ENCODE measurements at regions not wholly inside any gene's neighbourhood (a gene's known extent, or its start where the extent isn't known, plus 50 kb on each side); places are given as distances from the start of the nearest gene placed in this dataset.
"Not testable (repeated sequence)": the region's sequence is repeated elsewhere in the genome, so short reads cannot be mapped to it uniquely, and the experiment has no call there.

DNA sequence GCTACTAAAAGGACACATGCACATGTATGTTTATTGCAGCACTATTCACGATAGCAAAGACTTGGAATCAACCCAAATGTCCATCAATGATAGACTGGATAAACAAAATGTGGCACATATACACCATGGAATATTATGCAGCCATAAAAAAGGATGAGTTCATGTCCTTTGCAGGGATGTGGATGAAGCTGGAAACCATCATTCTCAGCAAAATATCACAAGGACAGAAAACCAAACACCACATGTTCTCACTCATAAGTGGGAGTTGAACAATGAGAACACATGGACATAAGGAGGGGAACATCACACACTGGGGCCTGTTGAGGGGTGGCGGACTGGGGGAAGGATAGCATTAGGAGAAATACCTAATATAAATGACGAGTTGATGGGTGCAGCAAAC is 168.2 kb downstream of the NPR3 start:
- not testable (repeated sequence) for H3K27me3 Mint-ChIP-seq
- H3K9me3 Mint-ChIP-seq, result peaks cover 32% of the 10 kb centered on the region

DNA sequence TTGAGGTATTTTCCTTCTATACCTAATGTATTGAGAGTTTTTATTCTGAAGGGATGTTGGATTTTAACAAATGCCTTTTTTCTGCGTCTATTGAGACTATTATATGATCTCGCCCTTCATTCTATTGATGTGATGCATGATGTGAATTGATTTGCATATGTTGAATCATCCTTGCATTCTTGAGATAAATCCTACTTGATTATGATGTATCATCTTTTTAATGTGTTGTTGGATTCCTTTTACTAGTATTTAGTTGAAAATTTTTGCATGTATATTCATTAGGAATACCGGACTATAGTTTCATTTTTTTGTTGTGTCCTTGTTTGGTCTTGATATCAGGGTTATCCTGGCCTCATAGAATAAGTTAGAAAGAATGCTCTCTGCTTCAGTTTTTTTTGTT is 169.7 kb downstream of the NPR3 start:
- no peak overlapping the region for H3K4me3 Mint-ChIP-seq
- no peaks in the 10 kb centered on the region for H3K4me1 Mint-ChIP-seq
- no peak for DNase-seq
- peaks cover 37% of the 10 kb centered on the region for H3K9me3 Mint-ChIP-seq
- H3K27me3 Mint-ChIP-seq, result no peaks in the 10 kb centered on the region
- no peak for ATAC-seq
- H3K27ac Mint-ChIP-seq, result no peak overlapping the region
- H3K36me3 Mint-ChIP-seq (ENCODE audit: low read depth), result no peaks in the 10 kb centered on the region

More for the DNA sequence above, 168.2 kb downstream of the NPR3 start:
- not testable (repeated sequence) for H3K4me1 Mint-ChIP-seq; H3K36me3 Mint-ChIP-seq (ENCODE audit: low read depth); ATAC-seq; H3K27ac Mint-ChIP-seq; H3K4me3 Mint-ChIP-seq; DNase-seq

DNA sequence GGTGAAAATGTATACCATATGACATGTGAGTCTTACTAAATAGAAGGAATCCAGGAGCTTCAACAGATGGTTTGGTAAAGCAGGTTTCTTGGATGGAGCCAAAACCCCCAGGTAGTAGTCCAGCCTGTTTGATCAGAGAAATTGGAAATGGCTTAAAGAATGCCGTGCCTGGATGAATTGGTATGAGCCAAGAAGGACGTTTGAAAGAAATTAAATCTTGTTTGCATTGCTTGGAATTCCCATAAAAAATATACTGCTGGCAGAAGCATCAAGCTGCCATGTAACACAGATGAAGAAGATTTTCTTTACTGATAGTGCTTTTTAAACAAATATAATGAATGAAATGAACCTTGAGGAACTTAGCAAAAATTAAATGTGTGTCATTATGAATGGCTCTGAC is 176.3 kb downstream of the NPR3 start:
- Mint-ChIP-seq H3K27ac (no peak overlapping the region), H3K4me3 (no peak overlapping the region), H3K4me1 (no peaks in the 10 kb centered on the region)

DNA sequence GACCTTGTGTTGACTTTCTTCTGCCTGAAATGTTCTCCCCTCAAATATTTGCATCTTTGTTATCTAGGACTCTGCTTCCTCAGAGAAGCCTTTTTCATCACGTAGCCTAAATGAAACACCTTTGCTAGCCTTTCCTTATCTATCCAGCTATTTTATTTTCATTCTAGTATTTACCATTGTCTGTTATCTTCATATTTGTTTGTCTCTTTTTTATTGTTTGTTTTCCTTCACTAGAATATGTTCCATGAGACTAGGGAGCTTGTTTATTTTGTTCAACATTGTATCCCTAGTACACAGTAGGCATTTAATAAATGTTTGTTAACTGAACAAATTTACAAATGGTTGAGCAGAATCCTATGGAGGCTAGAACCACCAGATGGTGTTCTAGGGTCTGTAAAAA is 178.0 kb downstream of the NPR3 start:
- Mint-ChIP-seq H3K4me3 (no peak overlapping the region), H3K27ac (no peak overlapping the region), H3K27me3 (no peaks in the 10 kb centered on the region), H3K9me3 (peaks cover 19% of the 10 kb centered on the region), H3K36me3 (ENCODE audit: low read depth) (no peaks in the 10 kb centered on the region), H3K4me1 (no peaks in the 10 kb centered on the region)
- DNase-seq, result no peak
- no peak for ATAC-seq

More for the DNA sequence above, 176.3 kb downstream of the NPR3 start:
- Mint-ChIP-seq H3K27me3 (no peaks in the 10 kb centered on the region), H3K36me3 (ENCODE audit: low read depth) (no peaks in the 10 kb centered on the region), H3K9me3 (peaks cover 30% of the 10 kb centered on the region)
- DNase-seq (no peak), ATAC-seq (no peak)

DNA sequence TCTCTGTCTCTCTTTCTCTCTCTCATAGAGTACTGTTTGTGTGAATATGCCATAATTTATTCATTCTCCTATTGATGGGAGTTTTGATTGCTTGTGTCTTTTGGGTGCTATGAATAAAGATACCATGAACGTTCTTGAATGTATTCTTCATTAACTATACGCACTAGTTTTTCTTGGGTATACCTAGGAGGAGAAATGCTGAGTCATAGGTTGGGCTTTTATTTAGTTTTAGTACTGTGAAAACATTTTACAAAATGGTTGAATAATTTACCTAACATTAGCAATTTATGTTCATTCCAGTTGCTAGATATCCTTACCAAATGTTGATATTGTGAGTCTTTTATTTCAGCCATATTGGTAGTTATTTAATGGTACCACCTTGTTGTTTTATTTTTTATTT is 192.5 kb downstream of the NPR3 start:
- H3K4me3 Mint-ChIP-seq, result no peak overlapping the region
- H3K27ac Mint-ChIP-seq, result no peak overlapping the region
- no peak for ATAC-seq
- no peaks in the 10 kb centered on the region for H3K27me3 Mint-ChIP-seq
- peaks cover 18% of the 10 kb centered on the region for H3K9me3 Mint-ChIP-seq
- no peaks in the 10 kb centered on the region for H3K4me1 Mint-ChIP-seq
- no peak for DNase-seq
- peaks cover 3% of the 10 kb centered on the region for H3K36me3 Mint-ChIP-seq (ENCODE audit: low read depth)

DNA sequence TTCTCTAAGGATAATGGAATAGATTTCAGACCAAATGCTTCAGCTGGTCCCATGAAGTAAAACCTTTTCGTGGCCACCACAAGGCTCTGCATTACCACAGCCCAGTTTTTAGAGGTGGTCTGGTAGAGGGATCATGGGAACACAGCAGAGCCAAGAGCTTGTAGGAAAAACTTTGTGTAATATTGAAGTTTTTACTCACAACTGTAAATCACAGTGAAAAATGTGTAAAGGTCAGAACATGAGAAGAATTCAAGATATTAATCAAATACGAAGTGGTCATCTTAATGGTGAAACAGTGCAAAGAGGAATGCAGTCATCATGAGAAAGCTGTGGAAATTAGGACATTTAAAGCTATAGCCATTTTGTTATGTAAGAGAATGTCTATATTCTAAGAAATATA is 197.5 kb downstream of the NPR3 start:
- H3K36me3 Mint-ChIP-seq (ENCODE audit: low read depth), result no peaks in the 10 kb centered on the region
- ATAC-seq, result no peak

DNA sequence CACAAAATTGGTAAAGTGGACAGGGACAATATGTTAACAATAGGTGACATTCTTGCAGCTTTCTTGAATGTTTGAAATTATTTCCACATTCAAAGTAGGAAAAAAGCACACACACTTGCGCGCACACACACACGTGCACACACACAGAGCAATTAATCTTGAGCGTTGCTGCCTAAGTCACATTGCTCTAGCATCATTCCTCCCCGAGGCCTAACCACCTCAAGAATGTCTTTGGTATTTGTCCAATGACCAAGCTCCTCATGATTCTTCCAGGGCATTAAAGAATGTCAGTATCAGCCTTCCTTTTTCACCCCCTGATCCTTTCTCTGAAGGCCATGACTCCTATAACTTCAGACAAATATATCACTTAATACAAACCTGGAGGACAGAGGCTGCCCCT is 198.1 kb downstream of the NPR3 start:
- no peak overlapping the region for H3K4me3 Mint-ChIP-seq
- ATAC-seq (no peak), DNase-seq (no peak)
- peaks cover 3% of the 10 kb centered on the region for H3K9me3 Mint-ChIP-seq
- H3K4me1 Mint-ChIP-seq, result no peaks in the 10 kb centered on the region
- no peaks in the 10 kb centered on the region for H3K36me3 Mint-ChIP-seq (ENCODE audit: low read depth)
- no peak overlapping the region for H3K27ac Mint-ChIP-seq
- no peaks in the 10 kb centered on the region for H3K27me3 Mint-ChIP-seq

More for the DNA sequence above, 197.5 kb downstream of the NPR3 start:
- Mint-ChIP-seq H3K27ac (no peak overlapping the region), H3K9me3 (peaks cover 3% of the 10 kb centered on the region), H3K27me3 (no peaks in the 10 kb centered on the region), H3K4me1 (no peaks in the 10 kb centered on the region), H3K4me3 (no peak overlapping the region)
- no peak for DNase-seq

DNA sequence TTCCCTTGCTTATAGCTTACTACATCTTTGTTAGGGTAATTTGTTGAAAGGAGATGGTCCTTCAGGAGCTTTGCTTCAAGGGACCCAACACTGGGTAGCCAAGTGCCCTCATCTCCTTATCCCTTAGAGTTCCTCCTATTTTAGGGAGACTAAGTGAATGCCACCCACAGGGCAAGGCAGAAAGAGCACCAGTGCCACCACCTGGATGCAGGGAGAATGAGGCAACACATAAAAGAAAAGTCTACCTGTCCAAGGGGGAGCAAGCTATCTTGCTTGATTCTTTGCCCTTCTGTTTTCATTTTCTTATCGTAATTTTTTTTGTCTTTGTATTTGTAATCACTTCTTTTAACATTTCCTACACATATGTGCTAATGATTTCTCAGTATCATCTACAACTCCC is 205.5 kb downstream of the NPR3 start:
- DNase-seq, result no peak
- Mint-ChIP-seq H3K36me3 (ENCODE audit: low read depth) (no peaks in the 10 kb centered on the region), H3K4me3 (no peak overlapping the region), H3K4me1 (no peaks in the 10 kb centered on the region), H3K9me3 (peaks cover 4% of the 10 kb centered on the region), H3K27me3 (peaks cover 2% of the 10 kb centered on the region), H3K27ac (no peak overlapping the region)
- ATAC-seq, result no peak

DNA sequence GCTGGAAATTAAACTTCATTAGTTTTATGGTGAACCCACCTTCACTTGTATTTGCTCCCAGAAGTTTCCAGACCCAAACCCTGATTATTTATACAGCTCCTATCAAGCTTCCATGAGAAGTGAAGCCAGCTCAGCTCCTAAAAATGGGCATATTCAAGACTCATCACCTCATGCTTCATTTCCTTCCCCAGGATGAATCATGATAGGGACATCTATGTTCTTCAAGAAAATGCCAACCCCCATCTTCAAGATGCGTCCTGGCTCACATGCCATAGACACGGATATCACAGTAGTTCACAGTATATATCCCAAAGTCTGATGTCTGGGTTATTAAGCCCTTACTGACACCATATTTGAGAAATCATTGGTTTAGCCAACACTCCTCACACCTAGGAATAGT is 217.6 kb downstream of the NPR3 start:
- Mint-ChIP-seq H3K4me3 (no peak overlapping the region), H3K27me3 (no peaks in the 10 kb centered on the region), H3K27ac (no peak overlapping the region), H3K4me1 (no peaks in the 10 kb centered on the region), H3K9me3 (peaks cover 5% of the 10 kb centered on the region), H3K36me3 (ENCODE audit: low read depth) (no peaks in the 10 kb centered on the region)
- ATAC-seq (no peak), DNase-seq (no peak)

DNA sequence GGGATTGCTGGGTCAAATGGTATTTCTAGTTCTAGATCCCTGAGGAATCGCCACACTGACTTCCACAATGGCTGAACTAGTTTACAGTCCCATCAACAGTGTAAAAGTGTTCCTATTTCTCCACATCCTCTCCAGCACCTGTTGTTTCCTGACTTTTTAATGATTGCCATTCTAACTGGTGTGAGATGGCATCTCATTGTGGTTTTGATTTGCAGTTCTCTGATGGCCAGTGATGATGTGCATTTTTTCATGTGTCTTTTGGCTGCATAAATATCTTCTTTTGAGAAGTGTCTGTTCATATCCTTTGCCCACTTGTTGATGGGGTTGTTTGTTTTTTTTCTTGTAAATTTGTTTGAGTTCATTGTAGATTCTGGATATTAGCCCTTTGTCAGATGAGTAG is 220.3 kb downstream of the NPR3 start:
- H3K4me3 Mint-ChIP-seq; H3K4me1 Mint-ChIP-seq; H3K9me3 Mint-ChIP-seq; H3K27ac Mint-ChIP-seq; H3K36me3 Mint-ChIP-seq (ENCODE audit: low read depth); DNase-seq; ATAC-seq; H3K27me3 Mint-ChIP-seq: not testable (repeated sequence)

DNA sequence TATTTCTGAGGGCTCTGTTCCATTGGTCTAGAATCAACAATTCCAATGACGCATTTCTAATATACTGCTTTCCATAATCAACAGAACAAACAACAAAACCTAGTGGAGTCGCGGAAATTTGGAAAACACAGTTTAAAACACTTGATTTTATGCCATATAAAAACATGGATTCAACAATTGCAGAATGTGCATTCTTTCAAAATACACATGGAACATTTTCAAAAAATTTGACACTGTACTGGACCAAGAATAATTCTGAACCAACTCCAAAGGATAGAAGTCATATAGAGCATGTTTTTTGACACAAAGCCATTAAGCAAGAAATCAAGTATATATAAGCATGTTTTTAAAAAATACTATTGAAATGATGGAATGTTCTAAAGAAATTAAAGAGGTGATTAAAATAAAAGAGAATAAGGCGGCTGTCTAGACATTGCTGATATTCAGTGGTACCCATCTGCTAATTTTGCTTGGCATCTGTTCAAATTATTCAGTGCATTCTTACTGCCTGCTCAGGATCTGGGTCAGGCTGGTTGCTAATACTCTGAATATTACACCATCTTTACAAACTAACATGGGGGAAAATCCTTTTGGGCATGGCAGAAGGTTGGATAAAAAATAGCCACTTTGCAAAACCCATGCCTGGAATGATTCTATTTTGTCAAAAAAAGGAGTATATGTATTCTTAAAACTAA is 221.3 kb downstream of the NPR3 start:
- H3K36me3 Mint-ChIP-seq (ENCODE audit: low read depth), result no peaks in the 10 kb centered on the region
- peaks cover 5% of the 10 kb centered on the region for H3K9me3 Mint-ChIP-seq
- no peak overlapping the region for H3K4me3 Mint-ChIP-seq
- H3K27ac Mint-ChIP-seq, result no peak overlapping the region
- no peaks in the 10 kb centered on the region for H3K27me3 Mint-ChIP-seq
- no peak for ATAC-seq
- no peaks in the 10 kb centered on the region for H3K4me1 Mint-ChIP-seq
- no peak for DNase-seq

DNA sequence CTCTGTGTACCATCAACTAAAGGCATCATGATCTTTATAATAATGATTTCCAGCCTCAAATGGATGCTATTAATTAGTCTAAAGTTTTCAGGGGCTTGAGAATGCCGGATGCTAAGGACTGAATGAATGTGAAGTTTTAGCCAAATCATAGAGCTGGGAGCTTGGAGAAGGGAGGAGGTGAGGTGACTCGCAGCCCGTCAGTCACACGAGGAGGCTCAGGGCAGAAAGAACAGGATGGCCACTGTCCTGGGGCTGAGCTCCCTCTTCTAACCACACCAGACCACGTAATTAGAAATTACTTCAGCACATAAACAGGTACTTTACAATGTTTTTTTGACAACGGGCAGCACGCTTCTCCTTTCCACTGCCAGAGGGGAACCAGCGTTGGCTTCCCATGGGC is 222.6 kb downstream of the NPR3 start:
- DNase-seq (no peak), ATAC-seq (no peak)
- Mint-ChIP-seq H3K4me3 (no peak overlapping the region), H3K36me3 (ENCODE audit: low read depth) (no peaks in the 10 kb centered on the region), H3K4me1 (no peaks in the 10 kb centered on the region), H3K9me3 (peaks cover 5% of the 10 kb centered on the region), H3K27me3 (no peaks in the 10 kb centered on the region), H3K27ac (no peak overlapping the region)

DNA sequence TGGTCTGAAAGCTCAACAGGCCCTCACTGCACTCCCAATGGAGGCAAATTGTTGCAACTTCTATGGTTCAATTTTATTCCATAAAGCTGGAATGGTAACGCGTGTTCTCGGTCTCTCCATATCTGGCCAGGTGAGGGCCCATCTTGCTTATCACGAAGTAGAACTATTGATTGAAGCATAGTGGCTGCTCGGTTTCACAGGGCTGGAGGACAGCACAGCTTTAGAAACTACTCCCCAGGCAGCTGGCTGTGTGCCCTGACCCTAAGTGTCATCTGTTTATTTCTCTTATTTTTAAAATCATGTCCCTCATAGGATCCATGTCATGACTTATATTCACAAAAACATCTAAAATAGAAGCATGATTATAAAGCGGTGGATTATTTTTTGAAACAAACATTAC is 223.4 kb downstream of the NPR3 start:
- ATAC-seq (no peak), DNase-seq (no peak)
- no peak overlapping the region for H3K27ac Mint-ChIP-seq
- H3K4me3 Mint-ChIP-seq, result no peak overlapping the region
- H3K4me1 Mint-ChIP-seq, result no peaks in the 10 kb centered on the region
- H3K27me3 Mint-ChIP-seq, result no peaks in the 10 kb centered on the region
- H3K36me3 Mint-ChIP-seq (ENCODE audit: low read depth), result no peaks in the 10 kb centered on the region
- H3K9me3 Mint-ChIP-seq, result peaks cover 1% of the 10 kb centered on the region

DNA sequence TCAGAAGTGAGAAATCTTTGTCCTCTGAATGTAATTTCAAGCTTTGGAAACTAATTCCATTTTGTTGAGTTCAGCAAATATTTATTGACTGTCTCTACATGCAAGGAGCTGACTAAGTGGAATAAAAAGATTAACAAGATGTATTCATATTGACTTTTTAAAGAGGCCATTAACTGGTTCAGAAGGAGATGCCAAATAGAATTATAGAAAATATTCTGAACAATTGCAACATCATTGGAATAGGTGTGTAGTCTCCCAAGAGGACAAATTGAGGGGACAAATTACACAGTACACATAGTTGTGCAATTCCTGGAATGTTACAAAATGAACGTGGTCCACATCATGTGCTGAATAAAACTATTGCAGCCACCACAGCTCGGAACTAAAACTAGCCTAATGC is 224.2 kb downstream of the NPR3 start:
- no peak overlapping the region for H3K4me3 Mint-ChIP-seq
- H3K36me3 Mint-ChIP-seq (ENCODE audit: low read depth), result no peaks in the 10 kb centered on the region
- no peaks in the 10 kb centered on the region for H3K4me1 Mint-ChIP-seq
- DNase-seq (no peak), ATAC-seq (no peak)
- no peaks in the 10 kb centered on the region for H3K27me3 Mint-ChIP-seq
- H3K27ac Mint-ChIP-seq, result no peak overlapping the region
- H3K9me3 Mint-ChIP-seq, result no peaks in the 10 kb centered on the region

DNA sequence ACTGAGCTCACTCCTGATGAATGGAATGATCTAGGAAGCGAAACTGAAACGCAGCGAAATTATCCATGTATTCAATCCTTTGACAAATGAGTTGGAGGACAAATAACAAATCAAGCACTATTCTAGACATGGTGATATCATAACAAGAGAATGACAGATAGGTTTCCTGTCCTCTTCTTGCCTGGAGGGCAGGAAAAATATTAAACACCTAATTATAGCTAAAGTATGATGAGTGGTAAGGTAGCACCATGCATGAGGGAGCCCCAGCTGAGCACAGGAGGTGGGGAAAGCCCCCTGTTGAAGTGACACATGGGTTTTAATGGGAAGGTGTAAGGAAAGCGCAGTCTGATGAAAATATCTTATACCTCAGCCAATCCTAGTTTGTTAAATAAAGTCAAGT is 225.2 kb downstream of the NPR3 start:
- H3K9me3 Mint-ChIP-seq, result no peaks in the 10 kb centered on the region
- ATAC-seq (no peak), DNase-seq (no peak)
- H3K27me3 Mint-ChIP-seq, result no peaks in the 10 kb centered on the region
- no peaks in the 10 kb centered on the region for H3K36me3 Mint-ChIP-seq (ENCODE audit: low read depth)
- H3K4me3 Mint-ChIP-seq, result no peak overlapping the region
- H3K27ac Mint-ChIP-seq, result no peak overlapping the region
- no peaks in the 10 kb centered on the region for H3K4me1 Mint-ChIP-seq

Data from activated naive CD8-positive, alpha-beta T cell treated with anti-CD3 and anti-CD28 coated beads, Interleukin-2, amount 50 U/mL, for 24 hours (primary cell).